ENCODE measurements at regions not wholly inside any gene's neighbourhood (a gene's known extent, or its start where the extent isn't known, plus 50 kb on each side); places are given as distances from the start of the nearest gene placed in this dataset.

DNA sequence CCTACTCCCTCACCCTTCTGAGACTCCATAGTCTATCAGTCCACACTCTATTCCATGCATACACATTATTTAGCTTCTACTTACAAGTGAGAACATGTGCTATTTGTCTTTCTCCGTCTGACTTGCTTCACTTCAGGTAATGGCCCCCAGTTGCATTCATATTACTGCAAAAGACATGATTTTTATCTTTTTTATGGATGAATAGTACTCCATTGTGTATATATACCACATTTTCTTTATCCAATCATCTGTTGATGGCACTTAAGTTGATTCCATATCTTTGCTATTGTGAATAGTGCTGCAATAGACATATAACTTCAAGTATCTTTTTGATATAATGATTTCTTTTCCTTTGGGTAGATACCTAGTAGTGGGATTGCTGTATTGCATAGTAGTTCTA lies 171.8 kb downstream of the DACT1 start:
- WGBS, 5 donors, result 41 to 90% (median 89%) methylated on average over 1 of the region's 1 CpG
- intact Hi-C loops (cut with DNase I; ENCODE audit: low total_unique reads), result no loop called here
- H3K27ac ChIP-seq, result no peak overlapping the region

DNA sequence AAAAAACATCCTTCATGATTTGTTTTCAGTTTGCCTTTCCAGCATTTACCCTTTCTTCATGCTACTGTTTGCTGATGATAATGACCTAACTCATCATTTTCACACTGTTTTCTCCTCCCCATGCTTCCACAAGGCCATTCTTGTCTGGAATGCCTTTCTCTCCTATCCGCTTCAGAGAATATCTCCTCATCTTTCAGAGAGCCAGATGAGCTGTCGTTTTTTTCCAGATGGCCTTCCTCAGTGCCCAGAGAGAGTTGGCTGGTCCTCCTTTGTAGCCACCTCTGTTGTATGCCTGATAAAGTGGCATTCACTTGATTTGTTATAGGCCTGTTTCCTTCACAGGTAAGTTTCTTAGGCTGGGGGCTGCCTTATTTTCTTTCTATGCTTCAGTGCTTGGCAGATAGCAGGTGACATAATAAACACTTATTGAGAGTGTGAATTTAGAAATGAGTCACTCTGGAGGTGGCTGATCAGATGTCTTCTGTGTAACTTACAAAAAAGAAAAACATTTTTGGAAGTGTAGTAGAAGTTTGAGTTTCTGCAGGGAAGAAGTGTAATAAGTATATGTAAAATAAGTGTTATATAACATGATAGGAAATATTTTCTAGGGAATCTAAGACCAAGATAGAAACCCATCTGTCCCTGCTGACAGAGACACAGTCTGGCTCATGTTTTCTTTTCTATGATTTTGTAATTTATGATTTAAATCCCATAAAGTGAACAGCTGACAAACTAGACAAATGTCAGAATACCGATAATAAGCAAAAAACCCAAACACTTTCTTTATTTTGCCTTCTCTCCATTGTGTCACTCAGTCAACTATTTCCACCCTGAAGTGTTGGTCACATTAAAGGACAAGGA lies 174.5 kb downstream of the DACT1 start:
- intact Hi-C loops (cut with DNase I; ENCODE audit: low total_unique reads), result no loop called here
- TF ChIP-seq POLR2AphosphoS5 (IDR thresholded peaks at IDR 0.05) (no peak), POLR2A (IDR thresholded peaks at IDR 0.05) (no peak)
- TF ChIP-seq, protein P1, sequence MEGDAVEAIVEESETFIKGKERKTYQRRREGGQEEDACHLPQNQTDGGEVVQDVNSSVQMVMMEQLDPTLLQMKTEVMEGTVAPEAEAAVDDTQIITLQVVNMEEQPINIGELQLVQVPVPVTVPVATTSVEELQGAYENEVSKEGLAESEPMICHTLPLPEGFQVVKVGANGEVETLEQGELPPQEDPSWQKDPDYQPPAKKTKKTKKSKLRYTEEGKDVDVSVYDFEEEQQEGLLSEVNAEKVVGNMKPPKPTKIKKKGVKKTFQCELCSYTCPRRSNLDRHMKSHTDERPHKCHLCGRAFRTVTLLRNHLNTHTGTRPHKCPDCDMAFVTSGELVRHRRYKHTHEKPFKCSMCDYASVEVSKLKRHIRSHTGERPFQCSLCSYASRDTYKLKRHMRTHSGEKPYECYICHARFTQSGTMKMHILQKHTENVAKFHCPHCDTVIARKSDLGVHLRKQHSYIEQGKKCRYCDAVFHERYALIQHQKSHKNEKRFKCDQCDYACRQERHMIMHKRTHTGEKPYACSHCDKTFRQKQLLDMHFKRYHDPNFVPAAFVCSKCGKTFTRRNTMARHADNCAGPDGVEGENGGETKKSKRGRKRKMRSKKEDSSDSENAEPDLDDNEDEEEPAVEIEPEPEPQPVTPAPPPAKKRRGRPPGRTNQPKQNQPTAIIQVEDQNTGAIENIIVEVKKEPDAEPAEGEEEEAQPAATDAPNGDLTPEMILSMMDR (IDR thresholded peaks at IDR 0.05 in 8 of 11, conservative IDR thresholded peaks at IDR 0.05 in 3 of 11), result no peak
- Histone ChIP-seq H3K27ac (no peak overlapping the region), H3K36me3 (no peaks in the 10 kb centered on the region), H3K4me1 (no peaks in the 10 kb centered on the region), H3K9me3 (no peaks in the 10 kb centered on the region), H3K4me3 (no peak overlapping the region), H3K27me3 (replicated peaks in 1 of 7) (no peaks in the 10 kb centered on the region)
- 74 to 84% (median 78%) methylated on average over 3 of the region's 3 CpGs for WGBS, 5 donors
- no peak for DNase-seq

More for the DNA sequence above, 171.8 kb downstream of the DACT1 start:
- H3K36me3 ChIP-seq, result no peaks in the 10 kb centered on the region
- TF ChIP-seq POLR2A (IDR thresholded peaks at IDR 0.05) (no peak), POLR2AphosphoS5 (IDR thresholded peaks at IDR 0.05) (no peak)
- TF ChIP-seq, protein P1 (IDR thresholded peaks at IDR 0.05 in 8 of 11, conservative IDR thresholded peaks at IDR 0.05 in 3 of 11), result no peak
- DNase-seq, result no peak
- no peaks in the 10 kb centered on the region for H3K27me3 ChIP-seq (replicated peaks in 1 of 7)
- no peaks in the 10 kb centered on the region for H3K9me3 ChIP-seq
- no peaks in the 10 kb centered on the region for H3K4me1 ChIP-seq
- no peak overlapping the region for H3K4me3 ChIP-seq

DNA sequence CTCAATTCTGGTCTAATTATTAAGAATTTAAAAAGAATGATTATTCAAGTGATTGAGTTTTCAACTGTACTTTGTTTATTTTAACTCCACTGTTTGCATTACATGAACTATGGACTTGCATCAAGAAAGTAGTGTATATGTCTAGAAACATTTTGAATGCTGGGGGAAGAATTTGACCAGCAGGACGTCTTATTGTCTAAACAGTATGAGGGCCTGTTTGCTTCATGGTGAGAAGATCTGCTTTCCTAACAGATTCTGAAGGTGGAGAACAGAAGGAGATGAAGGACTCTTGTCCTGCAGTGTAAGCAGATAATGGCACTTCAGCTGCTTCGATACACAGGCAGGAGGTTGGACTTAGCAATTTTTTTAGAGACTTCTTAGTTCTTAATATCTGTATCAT lies 176.0 kb downstream of the DACT1 start:
- intact Hi-C loops (cut with DNase I; ENCODE audit: low total_unique reads), result no loop called here
- no peak overlapping the region for H3K4me3 ChIP-seq
- no peak for TF ChIP-seq POLR2A (IDR thresholded peaks at IDR 0.05)
- no peak for TF ChIP-seq POLR2AphosphoS5 (IDR thresholded peaks at IDR 0.05)
- TF ChIP-seq, protein P1 (IDR thresholded peaks at IDR 0.05 in 8 of 11, conservative IDR thresholded peaks at IDR 0.05 in 3 of 11), result no peak
- H3K27me3 ChIP-seq (replicated peaks in 1 of 7), result no peaks in the 10 kb centered on the region
- H3K4me1 ChIP-seq, result no peaks in the 10 kb centered on the region
- H3K36me3 ChIP-seq, result no peaks in the 10 kb centered on the region
- WGBS, 5 donors, result 85 to 93% (median 90%) methylated on average over 2 of the region's 2 CpGs
- H3K9me3 ChIP-seq, result no peaks in the 10 kb centered on the region
- no peak overlapping the region for H3K27ac ChIP-seq
- DNase-seq, result no peak

DNA sequence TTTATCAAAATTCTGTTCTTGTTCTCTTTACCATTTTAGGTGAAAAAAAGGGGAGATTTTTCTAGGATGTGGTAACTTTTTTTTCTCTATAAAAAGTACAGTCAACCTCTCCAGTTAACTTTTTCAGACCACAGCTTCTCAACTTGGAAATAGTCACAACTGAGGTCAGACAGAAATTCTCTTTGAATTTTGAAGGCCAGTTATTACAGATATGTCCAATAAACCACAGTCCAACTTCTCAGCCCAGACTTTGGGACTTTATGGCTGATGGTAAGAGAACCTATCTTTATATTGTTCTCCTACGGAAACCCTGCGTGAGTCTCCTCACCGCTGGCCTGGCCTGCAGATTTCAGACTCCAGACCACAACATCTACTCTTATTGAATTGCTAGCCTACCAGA lies 176.7 kb downstream of the DACT1 start:
- no peak overlapping the region for H3K4me3 ChIP-seq
- intact Hi-C loops (cut with DNase I; ENCODE audit: low total_unique reads), result no loop called here
- H3K4me1 ChIP-seq, result no peaks in the 10 kb centered on the region
- no peaks in the 10 kb centered on the region for H3K9me3 ChIP-seq
- no peak for DNase-seq
- H3K27me3 ChIP-seq (replicated peaks in 1 of 7), result no peaks in the 10 kb centered on the region
- H3K27ac ChIP-seq, result no peak overlapping the region
- TF ChIP-seq, protein P1 (IDR thresholded peaks at IDR 0.05 in 8 of 11, conservative IDR thresholded peaks at IDR 0.05 in 3 of 11), result no peak
- TF ChIP-seq POLR2A (IDR thresholded peaks at IDR 0.05), result no peak
- TF ChIP-seq POLR2AphosphoS5 (IDR thresholded peaks at IDR 0.05), result no peak
- no peaks in the 10 kb centered on the region for H3K36me3 ChIP-seq
- 93 to 100% (median 96%) methylated on average over 3 of the region's 3 CpGs for WGBS, 5 donors
